Activated CD4-positive, alpha-beta T cell treated with anti-CD3 and anti-CD28 coated beads for 4 hours (primary cell): ENCODE measurements at regions not wholly inside any gene's neighbourhood (a gene's known extent, or its start where the extent isn't known, plus 50 kb on each side); places are given as distances from the start of the nearest gene placed in this dataset.

Source experiments
- DNase-seq, 2 donors: peaks; one replicate each; pipeline ENCODE4 v3.0.0-alpha.2; 2020

DNA sequence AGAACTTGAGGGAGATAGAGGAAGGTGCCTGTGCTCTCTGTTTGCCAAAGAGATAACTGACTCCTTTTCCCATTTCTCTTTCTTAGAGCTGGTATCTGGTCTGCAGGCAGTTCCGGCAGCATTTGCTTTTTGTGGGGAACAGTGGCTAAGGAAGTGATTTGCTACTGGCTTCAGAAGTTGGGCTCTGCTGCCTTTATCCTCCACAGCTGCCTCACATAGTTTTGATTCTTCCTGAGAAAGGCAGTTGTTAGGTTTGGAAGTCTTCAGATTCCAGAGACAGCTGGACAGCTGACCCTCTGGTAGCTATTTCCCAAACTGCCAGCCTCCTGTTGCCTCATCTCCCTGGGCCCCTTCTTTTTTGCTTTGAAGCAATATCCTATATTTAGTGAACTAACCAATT is 62.6 kb upstream of the MACF1 start:
- no peak for DNase-seq

DNA sequence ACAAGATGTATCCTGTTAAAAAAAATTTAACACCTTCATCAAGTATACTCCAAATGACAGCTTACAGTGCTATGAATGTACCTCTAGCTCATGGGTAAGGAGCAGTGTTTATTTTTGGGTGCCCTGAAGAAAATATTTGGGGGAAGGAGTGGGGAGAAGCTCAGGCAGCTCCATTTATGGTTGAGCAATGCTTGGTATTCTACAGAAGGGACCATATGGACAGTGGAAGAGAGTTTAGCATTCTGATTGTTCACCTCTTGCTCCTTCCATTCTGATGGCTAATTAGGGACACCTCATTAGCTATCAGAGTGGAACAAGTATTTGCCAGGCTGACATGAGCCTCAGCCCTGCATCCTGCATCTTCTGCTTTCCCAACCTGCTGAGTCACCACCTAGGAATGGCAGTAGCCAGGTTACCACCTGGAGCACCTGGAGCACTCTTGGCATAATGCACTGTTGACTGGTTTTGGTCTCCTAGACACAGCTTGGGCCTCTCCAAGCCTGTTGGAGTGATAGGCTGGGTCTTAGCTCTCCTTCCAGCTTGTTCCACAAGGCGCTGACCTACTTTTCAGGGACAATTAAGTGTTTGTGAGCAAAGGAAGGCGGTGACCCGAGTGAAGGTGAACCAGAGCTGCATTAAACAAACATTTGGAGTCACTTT is 62.0 kb upstream of the MACF1 start:
- no peak for DNase-seq

DNA sequence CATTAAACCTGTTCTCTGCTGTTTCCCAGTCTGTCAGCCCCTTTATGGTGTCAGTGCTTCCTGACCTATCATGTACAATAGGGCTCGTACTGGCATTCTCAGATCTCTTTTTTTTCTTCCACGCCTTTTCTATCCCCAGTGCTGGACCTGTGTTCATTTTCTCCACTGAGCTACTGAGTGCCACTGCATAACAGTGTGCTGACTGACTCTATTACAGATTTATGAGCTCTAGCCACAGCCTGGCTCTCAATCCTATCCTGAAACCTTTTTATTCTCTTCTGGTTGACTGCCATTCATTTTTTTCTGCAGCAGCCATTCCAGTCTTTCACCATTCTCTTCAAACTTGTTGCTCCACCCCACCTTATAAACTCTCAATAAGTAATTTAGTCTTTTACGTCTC is 59.6 kb upstream of the MACF1 start:
- DNase-seq: no peak

DNA sequence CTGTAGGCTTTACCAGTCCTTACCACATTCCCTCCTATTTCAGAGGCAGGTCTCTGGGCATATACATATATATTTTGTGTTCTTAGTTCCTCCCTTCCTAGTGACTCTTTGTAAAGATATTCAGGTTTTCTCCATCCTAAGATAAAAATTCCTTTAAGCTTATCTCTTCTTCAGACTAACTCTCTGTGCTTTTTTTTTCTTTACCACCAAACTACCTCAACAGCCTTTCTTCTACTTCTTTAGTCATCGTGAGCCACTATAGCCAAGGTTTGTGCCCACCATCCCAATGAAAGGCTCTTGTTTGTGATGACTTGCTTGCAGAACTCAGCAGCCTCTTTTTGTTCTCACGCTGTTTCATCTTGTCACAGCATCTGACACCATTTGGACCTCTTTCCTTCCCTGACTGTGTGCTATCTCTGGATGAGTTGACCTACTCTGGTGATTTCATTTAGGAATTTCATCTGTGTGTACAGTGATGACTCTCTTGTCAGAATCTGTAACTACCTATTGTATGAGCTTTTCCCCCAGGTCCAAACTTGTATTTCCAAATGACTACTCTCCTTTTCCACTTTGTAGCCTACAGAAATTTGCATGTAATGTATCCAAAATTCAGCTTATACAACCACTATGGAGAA is 59.0 kb upstream of the MACF1 start:
- DNase-seq: no peak

DNA sequence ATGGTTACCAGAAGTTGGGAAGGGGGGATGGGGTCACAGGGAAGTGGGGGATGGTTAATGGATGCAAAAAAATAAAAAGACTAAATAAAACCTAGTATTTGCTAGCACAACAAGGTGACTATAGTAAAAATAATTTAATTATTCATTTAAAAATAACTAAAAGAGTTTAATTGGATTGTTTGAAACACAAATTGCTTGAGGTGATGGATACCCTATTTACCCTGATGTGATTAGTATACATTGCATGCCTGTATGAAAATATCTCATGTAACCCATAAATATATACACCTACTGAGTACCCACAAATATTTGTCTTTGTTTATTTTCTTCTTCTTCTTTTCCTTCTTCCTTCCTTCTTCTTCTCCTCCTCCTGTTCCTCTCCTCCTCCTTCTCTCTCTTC is 57.8 kb upstream of the MACF1 start:
- DNase-seq: no peak

DNA sequence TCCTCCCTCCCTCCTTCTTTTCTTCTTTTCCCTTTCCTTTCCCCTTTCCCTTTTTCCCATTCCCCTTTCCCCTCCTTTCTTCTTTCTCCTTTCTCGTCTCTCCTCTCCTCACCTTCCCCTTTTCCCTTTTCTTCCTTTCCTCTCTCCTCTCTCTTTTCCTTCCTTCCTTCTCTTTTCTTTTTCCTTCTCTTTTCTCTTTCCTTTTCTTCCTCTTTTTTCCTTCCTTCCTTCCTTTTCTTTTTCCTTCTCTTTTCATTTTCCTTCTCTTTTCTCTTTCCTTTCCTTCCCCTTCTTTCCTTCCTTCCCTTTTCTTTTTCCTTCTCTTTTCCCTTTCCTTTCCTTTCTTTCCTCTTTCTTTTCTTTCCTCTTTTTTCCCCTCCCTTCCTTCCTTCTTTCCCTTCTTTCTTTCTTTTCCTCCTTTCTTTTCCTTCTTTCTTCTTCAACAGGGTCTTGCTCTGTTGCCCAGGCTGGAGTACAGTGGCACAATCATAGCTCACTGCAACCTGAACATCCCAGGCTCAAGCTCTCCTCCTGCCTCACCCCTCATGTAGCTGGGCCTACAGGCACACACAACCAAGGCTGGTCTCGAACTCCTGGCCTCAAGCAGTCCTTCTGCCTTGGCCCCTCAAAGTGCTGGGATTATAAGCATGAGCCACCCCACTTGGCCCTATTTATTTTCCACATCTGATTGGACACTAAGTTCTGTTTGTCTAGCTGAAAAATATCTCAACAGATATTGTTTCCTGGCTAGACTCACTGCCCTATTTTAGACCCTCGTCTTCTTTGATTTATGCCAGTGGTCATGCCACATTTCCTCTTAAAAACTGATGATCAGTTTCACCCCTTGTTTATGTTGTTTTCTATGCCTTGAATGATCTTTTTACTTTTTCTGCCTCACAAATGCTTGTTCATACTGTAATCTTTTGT is 57.1 kb upstream of the MACF1 start:
- DNase-seq: no peak

DNA sequence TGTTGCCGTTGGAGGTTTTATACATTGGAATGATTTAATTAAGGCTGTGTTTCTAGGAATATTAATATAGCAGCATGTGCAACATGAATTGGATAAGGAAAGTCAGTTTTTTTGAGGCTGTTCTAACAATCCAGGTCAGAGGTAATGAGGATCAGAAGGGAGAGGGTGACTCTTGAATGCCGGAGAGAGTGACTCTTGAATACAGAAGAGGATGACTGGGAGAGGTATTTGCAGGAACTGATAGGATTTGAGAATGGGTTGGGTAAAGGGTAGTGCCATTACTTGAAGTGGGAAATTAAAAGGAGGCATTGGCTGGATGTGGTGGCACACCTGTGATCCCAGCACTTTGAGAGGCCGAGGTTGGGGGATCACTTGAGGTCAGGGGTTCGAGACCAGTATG is 55.6 kb upstream of the MACF1 start:
- DNase-seq: no peak

DNA sequence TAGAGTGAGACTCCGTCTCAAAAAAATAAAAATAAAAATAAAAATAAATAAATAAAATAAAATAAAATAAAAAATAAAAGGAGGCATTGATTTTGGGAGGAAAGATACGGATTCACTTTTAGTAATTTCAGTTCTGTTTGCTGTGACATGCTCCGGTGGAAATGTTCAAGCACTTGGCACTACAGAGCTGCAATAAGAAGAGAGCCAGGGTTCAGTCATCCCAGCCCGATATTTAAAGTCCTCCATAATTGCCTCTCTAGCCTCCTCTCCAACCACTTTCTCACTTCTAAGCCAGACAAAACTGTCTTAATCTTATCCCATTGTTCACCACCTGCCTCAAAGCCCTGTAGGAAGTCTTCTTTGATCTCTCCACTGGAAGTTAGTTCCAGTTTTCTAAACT is 55.0 kb upstream of the MACF1 start:
- no peak for DNase-seq

GRCh38 chr1:39150779-39151178 is 53.7 kb upstream of the MACF1 start:
- no peak for DNase-seq

- no peak for DNase-seq
Observed at GRCh38 chr1:39151267-39151666, 53.2 kb upstream of the MACF1 start.

DNA sequence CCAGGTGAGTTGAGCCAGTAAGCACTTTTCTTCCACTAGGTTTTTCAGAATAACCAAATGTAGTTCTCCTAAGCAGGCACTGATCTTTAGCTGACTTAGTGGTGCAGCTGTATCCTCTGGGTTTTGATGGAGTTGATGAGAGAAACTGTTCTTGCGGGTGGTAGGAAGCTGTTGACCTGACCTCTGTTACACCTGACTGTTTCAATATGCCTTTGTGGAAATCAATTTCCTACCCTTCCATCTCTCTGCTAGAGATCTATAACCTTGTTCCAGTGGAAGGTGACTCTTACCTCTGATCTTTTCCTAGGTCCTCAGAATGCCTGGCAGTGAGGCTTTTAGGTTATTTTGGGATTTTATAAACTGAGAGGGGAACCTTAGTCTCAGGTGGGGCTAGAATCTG is 51.6 kb upstream of the MACF1 start:
- DNase-seq: no peak

DNA sequence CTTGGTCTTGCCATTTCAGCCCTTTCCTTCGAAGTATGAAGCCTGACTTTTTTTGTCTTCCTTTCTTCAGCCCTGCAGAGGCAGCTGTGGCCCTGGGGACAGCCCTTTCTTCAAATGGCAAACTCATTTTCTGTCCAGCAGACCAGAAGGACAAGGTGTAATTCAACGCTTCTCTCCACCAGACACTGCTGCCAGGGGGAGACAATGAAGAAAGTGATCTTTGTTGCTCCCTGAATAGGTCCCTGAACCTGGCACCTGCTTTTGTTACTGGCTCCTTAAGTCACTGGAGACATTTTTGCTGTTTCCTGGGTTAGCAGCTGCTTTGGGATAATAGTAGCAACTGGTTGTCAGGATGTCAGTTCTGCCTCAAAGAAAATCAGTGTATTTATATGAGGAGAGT is 50.8 kb upstream of the MACF1 start:
- no peak for DNase-seq

DNA sequence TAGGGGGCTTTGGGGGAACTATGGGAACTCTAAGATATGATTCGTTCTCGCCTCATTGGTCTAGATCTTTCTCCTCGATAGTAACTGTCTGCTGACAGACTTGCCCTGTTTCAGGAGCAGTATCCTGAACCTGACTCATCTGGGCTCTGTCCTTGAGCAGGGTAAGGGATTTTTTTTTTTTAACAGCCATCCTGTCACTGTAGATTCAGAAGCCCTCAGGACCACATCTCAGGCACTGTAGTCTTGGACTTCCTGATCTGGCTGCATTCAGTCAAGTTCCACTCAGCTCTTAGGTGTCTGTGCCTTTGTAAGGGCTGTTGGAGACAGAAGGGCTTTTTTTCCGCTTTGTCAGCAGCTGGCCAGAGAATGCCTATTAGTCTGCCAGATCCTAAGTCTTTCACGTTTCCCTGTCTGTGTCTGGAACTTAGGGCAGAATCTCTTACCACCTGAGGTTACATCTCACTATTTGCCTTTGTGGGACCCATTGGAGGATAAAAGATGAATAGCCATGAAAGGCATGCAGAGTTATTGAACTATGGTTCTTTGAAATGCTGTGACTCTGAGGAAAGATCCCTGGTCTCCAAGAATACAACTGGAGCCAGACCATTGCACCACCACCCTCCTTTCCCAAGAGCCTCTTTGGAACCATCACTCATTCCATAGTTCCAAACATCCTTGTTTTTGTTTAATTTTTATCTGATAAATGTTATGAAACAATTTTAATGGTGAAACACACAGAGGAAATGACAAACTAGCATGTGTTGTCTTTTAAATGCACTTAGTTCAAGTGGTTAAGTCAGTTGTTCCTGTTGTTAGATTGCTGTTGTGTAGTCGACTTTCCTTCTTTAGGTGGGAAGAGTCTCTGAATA is 49.7 kb upstream of the MACF1 start:
- DNase-seq: no peak
